Prostate gland (tissue), 2 donors: ENCODE measurements at regions not wholly inside any gene's neighbourhood (a gene's known extent, or its start where the extent isn't known, plus 50 kb on each side); places are given as distances from the start of the nearest gene placed in this dataset.

ENCODE experiments used
- CTCF ChIP-seq, 4 experiments: fragments of 200-600 bp in 2 of 4; fragments of 450-650 bp in 2 of 4; sonication (generic) in 2 of 4; IDR thresholded peaks; 1 replicate in 3 of 4; 2 replicates in 1 of 4; pipeline ENCODE4 v1.5.1; 2016 to 2019; ENCODE audit warnings: antibody characterized with exemption in 4 of 4, mild to moderate bottlenecking in 2 of 4, moderate library complexity in 2 of 4
- POLR2A ChIP-seq: fragments of 450-650 bp; IDR thresholded peaks from one replicate; pipeline ENCODE4 v1.6.1; 2016; ENCODE audit warnings: antibody characterized with exemption, mild to moderate bottlenecking

GRCh38 chr2:59302683-59303082 is 1061.6 kb upstream of the FANCL start:
- TF ChIP-seq POLR2A (no peak), CTCF (IDR thresholded peaks at IDR 0.05) (no peak)
